Breast epithelium (tissue), 3 donors: ENCODE measurements at regions not wholly inside any gene's neighbourhood (a gene's known extent, or its start where the extent isn't known, plus 50 kb on each side); places are given as distances from the start of the nearest gene placed in this dataset.

Experiments used
- POLR2A ChIP-seq: fragments of 450-650 bp; IDR thresholded peaks from one replicate; pipeline ENCODE4 v1.6.1; 2016; ENCODE audit warnings: antibody characterized with exemption, mild to moderate bottlenecking, moderate library complexity
- POLR2AphosphoS5 ChIP-seq, 3 donors: sonication (generic); formaldehyde crosslinking; IDR thresholded peaks; one replicate each; pipeline ENCODE4 v1.6.1; 2017; ENCODE audit warnings: antibody characterized with exemption in 3 of 3
- TF ChIP-seq, protein P1 (sequence below), 3 donors: fragments of 450-650 bp; IDR thresholded peaks; one replicate each; pipeline ENCODE4 v1.5.1; 2016 to 2017; ENCODE audit warnings: antibody characterized with exemption in 3 of 3, mild to moderate bottlenecking in 3 of 3, moderate library complexity in 3 of 3

DNA sequence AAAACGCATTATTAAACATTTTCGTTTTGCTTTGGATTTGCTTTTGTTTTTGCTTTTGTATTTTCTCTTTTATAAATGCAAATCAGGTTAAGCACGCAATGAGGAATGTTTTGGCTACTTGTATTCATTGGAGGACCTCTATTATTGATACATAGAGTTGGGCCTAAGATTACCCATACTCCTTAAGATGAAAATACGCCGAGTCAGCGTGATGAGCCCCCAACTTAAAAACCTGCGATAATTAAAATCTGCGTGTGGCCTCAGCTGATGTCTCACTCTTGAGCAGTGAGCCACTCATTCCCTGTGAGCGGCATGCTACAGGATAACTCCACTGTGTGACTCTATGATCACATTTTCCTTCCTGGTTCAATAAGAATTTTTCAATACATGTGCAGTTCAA is 518.3 kb downstream of the IRX1 start:
- no peak for TF ChIP-seq POLR2A
- no peak for TF ChIP-seq POLR2AphosphoS5 (IDR thresholded peaks at IDR 0.05)
- TF ChIP-seq, protein P1, sequence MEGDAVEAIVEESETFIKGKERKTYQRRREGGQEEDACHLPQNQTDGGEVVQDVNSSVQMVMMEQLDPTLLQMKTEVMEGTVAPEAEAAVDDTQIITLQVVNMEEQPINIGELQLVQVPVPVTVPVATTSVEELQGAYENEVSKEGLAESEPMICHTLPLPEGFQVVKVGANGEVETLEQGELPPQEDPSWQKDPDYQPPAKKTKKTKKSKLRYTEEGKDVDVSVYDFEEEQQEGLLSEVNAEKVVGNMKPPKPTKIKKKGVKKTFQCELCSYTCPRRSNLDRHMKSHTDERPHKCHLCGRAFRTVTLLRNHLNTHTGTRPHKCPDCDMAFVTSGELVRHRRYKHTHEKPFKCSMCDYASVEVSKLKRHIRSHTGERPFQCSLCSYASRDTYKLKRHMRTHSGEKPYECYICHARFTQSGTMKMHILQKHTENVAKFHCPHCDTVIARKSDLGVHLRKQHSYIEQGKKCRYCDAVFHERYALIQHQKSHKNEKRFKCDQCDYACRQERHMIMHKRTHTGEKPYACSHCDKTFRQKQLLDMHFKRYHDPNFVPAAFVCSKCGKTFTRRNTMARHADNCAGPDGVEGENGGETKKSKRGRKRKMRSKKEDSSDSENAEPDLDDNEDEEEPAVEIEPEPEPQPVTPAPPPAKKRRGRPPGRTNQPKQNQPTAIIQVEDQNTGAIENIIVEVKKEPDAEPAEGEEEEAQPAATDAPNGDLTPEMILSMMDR (IDR thresholded peaks at IDR 0.05): no peak
